ENCODE measurements at regions not wholly inside any gene's neighbourhood (a gene's known extent, or its start where the extent isn't known, plus 50 kb on each side); places are given as distances from the start of the nearest gene placed in this dataset.

GRCh38 chr21:21673959-21674358, 675.8 kb downstream of the NCAM2 start:
- no peak for DNase-seq (ENCODE audit: extremely low spot score)
- ChIA-PET CTCF (interaction anchor here (1.0 kb wide), 1 partner anchor 12 kb away, joined by 3 read pairs; no protein-coding TSS in a partner anchor), POLR2A (no interaction called here)
- TF ChIP-seq CTCF (IDR thresholded peaks at IDR 0.05; ENCODE audit: control extremely low read depth, extremely low read depth, low read depth, missing control alignments) = no peak

GRCh38 chr21:21675601-21676000, 677.4 kb downstream of the NCAM2 start:
- ChIA-PET POLR2A (no interaction called here), CTCF (no interaction called here)
- no peak for DNase-seq (ENCODE audit: extremely low spot score)
- no peak for TF ChIP-seq CTCF (IDR thresholded peaks at IDR 0.05; ENCODE audit: control extremely low read depth, extremely low read depth, low read depth, missing control alignments)

GRCh38 chr21:21682172-21682571, 684.0 kb downstream of the NCAM2 start:
- CTCF ChIA-PET = no interaction called here
- TF ChIP-seq CTCF (IDR thresholded peaks at IDR 0.05; ENCODE audit: control extremely low read depth, extremely low read depth, low read depth, missing control alignments) = no peak
- no peak for DNase-seq (ENCODE audit: extremely low spot score)
- POLR2A ChIA-PET = no interaction called here

- no peak for TF ChIP-seq CTCF (IDR thresholded peaks at IDR 0.05; ENCODE audit: control extremely low read depth, extremely low read depth, low read depth, missing control alignments)
- ChIA-PET POLR2A (no interaction called here), CTCF (no interaction called here)
- DNase-seq (ENCODE audit: extremely low spot score) = no peak
Observed at GRCh38 chr21:21688889-21689288, 690.7 kb downstream of the NCAM2 start.

GRCh38 chr21:21690068-21690665, 692.0 kb downstream of the NCAM2 start:
- ChIA-PET CTCF (no interaction called here), POLR2A (no interaction called here)
- no peak for DNase-seq (ENCODE audit: extremely low spot score)
- TF ChIP-seq CTCF (IDR thresholded peaks at IDR 0.05; ENCODE audit: control extremely low read depth, extremely low read depth, low read depth, missing control alignments) = no peak

- DNase-seq (ENCODE audit: extremely low spot score) = no peak
- POLR2A ChIA-PET = no interaction called here
- TF ChIP-seq CTCF (IDR thresholded peaks at IDR 0.05; ENCODE audit: control extremely low read depth, extremely low read depth, low read depth, missing control alignments) = no peak
- CTCF ChIA-PET = interaction anchor here (1.3 kb wide), 1 partner anchor 11 kb away, joined by 3 read pairs; no protein-coding TSS in a partner anchor
Observed at GRCh38 chr21:21712748-21713520, 714.7 kb downstream of the NCAM2 start.
